MM.1S (cell line): ENCODE measurements at regions not wholly inside any gene's neighbourhood (a gene's known extent, or its start where the extent isn't known, plus 50 kb on each side); places are given as distances from the start of the nearest gene placed in this dataset.

Experiments
- DNase-seq: peaks from one replicate; pipeline ENCODE4 v3.0.0-alpha.2; 2015
- H2AFZ ChIP-seq: fragments of 300-600 bp; sonication (generic); 2 replicates; pipeline ENCODE4 v1.6.0; 2016; ENCODE audit warnings: antibody characterized with exemption, low read length
- H3F3A ChIP-seq: fragments of 300-600 bp; sonication (generic); 2 replicates; pipeline ENCODE4 v1.6.1; 2016; ENCODE audit warnings: mild to moderate bottlenecking, antibody characterized with exemption, low read length, moderate library complexity, mixed read lengths; ENCODE audit not compliant: insufficient read depth
- H3K27ac ChIP-seq: fragments of 300-600 bp; sonication (generic); 2 replicates; pipeline ENCODE4 v1.5.1; 2016; ENCODE audit warnings: mild to moderate bottlenecking, low read length
- H3K27me3 ChIP-seq: fragments of 300-600 bp; sonication (generic); replicated peaks from 2 replicates; pipeline ENCODE4 v1.6.0; 2016; ENCODE audit warnings: low read length; ENCODE audit not compliant: insufficient read depth
- H3K36me3 ChIP-seq: fragments of 300-600 bp; sonication (generic); replicated peaks from 2 replicates; pipeline ENCODE4 v1.6.1; 2016; ENCODE audit warnings: mild to moderate bottlenecking, low read length, mixed read lengths; ENCODE audit not compliant: insufficient read depth
- H3K4me1 ChIP-seq: fragments of 300-600 bp; sonication (generic); 2 replicates; pipeline ENCODE4 v1.6.1; 2016; ENCODE audit warnings: low read length, mixed read lengths
- H3K4me2 ChIP-seq: fragments of 300-600 bp; sonication (generic); 2 replicates; pipeline ENCODE4 v1.6.0; 2016; ENCODE audit warnings: low read depth, low read length
- H3K4me3 ChIP-seq: fragments of 300-600 bp; sonication (generic); 2 replicates; pipeline ENCODE4 v1.5.1; 2016; ENCODE audit warnings: low read length, mixed read lengths
- H3K79me2 ChIP-seq: fragments of 300-600 bp; sonication (generic); 2 replicates; pipeline ENCODE4 v1.6.1; 2016; ENCODE audit warnings: mixed run types, low read length, mixed read lengths
- H3K9ac ChIP-seq: fragments of 300-600 bp; sonication (generic); 2 replicates; pipeline ENCODE4 v1.6.1; 2016; ENCODE audit warnings: low read length, mixed read lengths
- H3K9me2 ChIP-seq: fragments of 300-600 bp; sonication (generic); replicated peaks from 2 replicates; pipeline ENCODE4 v1.6.1; 2016; ENCODE audit warnings: mild to moderate bottlenecking, low read length, mixed read lengths; ENCODE audit not compliant: insufficient read depth
- H3K9me3 ChIP-seq: fragments of 300-600 bp; sonication (generic); replicated peaks from 2 replicates; pipeline ENCODE4 v1.6.1; 2016; ENCODE audit warnings: mild to moderate bottlenecking, low read length, mixed read lengths; ENCODE audit not compliant: insufficient read depth
- H4K20me1 ChIP-seq: fragments of 300-600 bp; sonication (generic); 2 replicates; pipeline ENCODE4 v1.6.1; 2016; ENCODE audit warnings: mild to moderate bottlenecking, low read length, moderate library complexity, mixed read lengths; ENCODE audit not compliant: insufficient read depth
- EZH2 ChIP-seq: fragments of 300-600 bp; sonication (generic); optimal IDR thresholded peaks from 2 replicates; pipeline ENCODE3; 2017; ENCODE audit warnings: low read depth, mild to moderate bottlenecking, antibody characterized with exemption, low read length, mixed read lengths
- EZH2phosphoT487 ChIP-seq: fragments of 300-600 bp; sonication (generic); IDR thresholded peaks from 2 replicates; pipeline ENCODE4 v1.6.1; 2018; ENCODE audit warnings: antibody characterized with exemption, low read length
- TF ChIP-seq, protein P1 (sequence below): fragments of 300-600 bp; sonication (generic); IDR thresholded peaks from 2 replicates; pipeline ENCODE4 v1.5.1; 2016; ENCODE audit warnings: antibody characterized with exemption, low read length, mixed read lengths

DNA sequence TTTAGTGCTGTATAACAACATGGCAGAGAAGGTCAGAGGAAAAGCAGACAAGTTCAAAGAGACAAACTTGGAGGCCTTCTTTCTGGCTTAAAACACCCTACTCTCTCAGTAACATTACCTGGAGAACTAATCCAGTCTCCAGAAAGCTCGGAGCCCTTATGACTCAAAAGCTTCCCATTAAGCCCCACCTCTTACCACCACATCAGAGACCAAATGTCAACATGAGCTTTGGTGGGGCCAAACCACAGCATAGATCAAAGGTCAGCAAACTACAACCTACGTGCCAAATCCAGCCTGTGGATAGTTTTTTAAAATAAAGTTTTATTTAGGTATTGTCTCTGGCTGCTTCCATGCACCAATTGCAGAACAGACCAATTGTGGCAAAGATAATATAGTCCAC is 589.9 kb downstream of the DNAH5 start:
- TF ChIP-seq, protein P1, sequence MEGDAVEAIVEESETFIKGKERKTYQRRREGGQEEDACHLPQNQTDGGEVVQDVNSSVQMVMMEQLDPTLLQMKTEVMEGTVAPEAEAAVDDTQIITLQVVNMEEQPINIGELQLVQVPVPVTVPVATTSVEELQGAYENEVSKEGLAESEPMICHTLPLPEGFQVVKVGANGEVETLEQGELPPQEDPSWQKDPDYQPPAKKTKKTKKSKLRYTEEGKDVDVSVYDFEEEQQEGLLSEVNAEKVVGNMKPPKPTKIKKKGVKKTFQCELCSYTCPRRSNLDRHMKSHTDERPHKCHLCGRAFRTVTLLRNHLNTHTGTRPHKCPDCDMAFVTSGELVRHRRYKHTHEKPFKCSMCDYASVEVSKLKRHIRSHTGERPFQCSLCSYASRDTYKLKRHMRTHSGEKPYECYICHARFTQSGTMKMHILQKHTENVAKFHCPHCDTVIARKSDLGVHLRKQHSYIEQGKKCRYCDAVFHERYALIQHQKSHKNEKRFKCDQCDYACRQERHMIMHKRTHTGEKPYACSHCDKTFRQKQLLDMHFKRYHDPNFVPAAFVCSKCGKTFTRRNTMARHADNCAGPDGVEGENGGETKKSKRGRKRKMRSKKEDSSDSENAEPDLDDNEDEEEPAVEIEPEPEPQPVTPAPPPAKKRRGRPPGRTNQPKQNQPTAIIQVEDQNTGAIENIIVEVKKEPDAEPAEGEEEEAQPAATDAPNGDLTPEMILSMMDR = no peak
- no peak for TF ChIP-seq EZH2phosphoT487
- TF ChIP-seq EZH2 = no peak
- H3K36me3 ChIP-seq = no peaks in the 10 kb centered on the region
- H3K9me3 ChIP-seq = no peaks in the 10 kb centered on the region
- H3K4me2 ChIP-seq = no peak overlapping the region
- no peaks in the 10 kb centered on the region for H3K27me3 ChIP-seq
- H3K9ac ChIP-seq = no peak overlapping the region
- H3K9me2 ChIP-seq = no peaks in the 10 kb centered on the region
- no peak for DNase-seq
- H3K4me3 ChIP-seq = no peak overlapping the region
- H2AFZ ChIP-seq = no peak overlapping the region
- H3K79me2 ChIP-seq = no peaks in the 10 kb centered on the region
- no peaks in the 10 kb centered on the region for H4K20me1 ChIP-seq
- H3F3A ChIP-seq = no peaks in the 10 kb centered on the region
- H3K4me1 ChIP-seq = no peaks in the 10 kb centered on the region
- no peak overlapping the region for H3K27ac ChIP-seq

DNA sequence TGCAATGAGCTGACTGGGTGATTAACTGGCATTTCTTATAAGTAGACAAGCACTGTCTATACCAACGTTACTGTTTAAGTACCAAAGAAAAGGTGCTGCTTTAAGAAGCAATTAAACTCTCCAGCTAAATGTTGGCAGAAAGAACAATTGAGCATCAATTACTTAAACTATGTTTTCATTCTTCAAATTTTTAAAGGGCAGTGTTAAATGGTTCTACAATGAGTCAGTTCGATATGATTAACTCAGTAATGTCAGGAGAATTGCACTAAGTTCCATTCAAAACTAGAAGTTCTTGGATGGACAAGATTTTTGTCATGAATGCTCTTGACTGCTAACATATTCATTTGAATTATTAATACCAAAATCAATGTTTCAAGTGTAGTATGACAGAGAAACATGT is 593.7 kb downstream of the DNAH5 start:
- no peak overlapping the region for H3K4me2 ChIP-seq
- H3K27me3 ChIP-seq = no peaks in the 10 kb centered on the region
- H3K36me3 ChIP-seq = no peaks in the 10 kb centered on the region
- no peaks in the 10 kb centered on the region for H3K9me2 ChIP-seq
- H3K4me3 ChIP-seq = no peak overlapping the region
- H3K4me1 ChIP-seq = no peaks in the 10 kb centered on the region
- no peaks in the 10 kb centered on the region for H3K9me3 ChIP-seq
- no peak overlapping the region for H3K9ac ChIP-seq
- no peak overlapping the region for H3K27ac ChIP-seq
- TF ChIP-seq, protein P1 = no peak
- TF ChIP-seq EZH2phosphoT487 = no peak
- TF ChIP-seq EZH2 = no peak
- no peaks in the 10 kb centered on the region for H3K79me2 ChIP-seq
- H4K20me1 ChIP-seq = no peaks in the 10 kb centered on the region
- no peak overlapping the region for H2AFZ ChIP-seq
- H3F3A ChIP-seq = no peaks in the 10 kb centered on the region
- no peak for DNase-seq

DNA sequence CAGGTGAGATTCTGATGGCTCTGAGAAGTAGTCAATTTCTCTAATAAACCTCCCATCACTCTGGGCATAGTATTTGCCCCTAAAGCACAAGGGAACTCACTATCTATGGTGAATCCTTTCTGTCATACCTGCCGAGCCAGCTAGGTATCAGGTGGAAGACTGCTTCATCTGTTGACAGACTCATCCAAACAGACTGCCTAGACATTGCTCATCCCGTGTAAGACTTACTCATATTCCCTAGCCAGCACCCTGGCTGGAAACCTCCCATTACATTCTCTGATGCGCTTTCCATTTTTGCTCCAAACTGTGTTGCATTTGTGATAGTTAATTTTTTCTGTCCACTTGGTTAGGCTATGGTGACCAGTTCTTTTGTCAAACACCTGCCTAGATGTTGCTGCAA is 595.9 kb downstream of the DNAH5 start:
- TF ChIP-seq, protein P1 = no peak
- TF ChIP-seq EZH2phosphoT487 = no peak
- no peak for TF ChIP-seq EZH2
- no peaks in the 10 kb centered on the region for H3K4me1 ChIP-seq
- H4K20me1 ChIP-seq = no peaks in the 10 kb centered on the region
- no peak overlapping the region for H3K4me2 ChIP-seq
- H3K9me2 ChIP-seq = no peaks in the 10 kb centered on the region
- no peak overlapping the region for H3K4me3 ChIP-seq
- no peaks in the 10 kb centered on the region for H3K9me3 ChIP-seq
- H3F3A ChIP-seq = no peaks in the 10 kb centered on the region
- no peak overlapping the region for H3K27ac ChIP-seq
- no peak for DNase-seq
- H3K9ac ChIP-seq = no peak overlapping the region
- no peaks in the 10 kb centered on the region for H3K27me3 ChIP-seq
- H3K79me2 ChIP-seq = no peaks in the 10 kb centered on the region
- no peak overlapping the region for H2AFZ ChIP-seq
- no peaks in the 10 kb centered on the region for H3K36me3 ChIP-seq

- no peak overlapping the region for H2AFZ ChIP-seq
- no peaks in the 10 kb centered on the region for H3K27me3 ChIP-seq
- no peak for DNase-seq
- no peak overlapping the region for H3K4me2 ChIP-seq
- H3K9ac ChIP-seq = no peak overlapping the region
- H3K4me1 ChIP-seq = no peaks in the 10 kb centered on the region
- no peak overlapping the region for H3K27ac ChIP-seq
- no peaks in the 10 kb centered on the region for H3F3A ChIP-seq
- H3K36me3 ChIP-seq = no peaks in the 10 kb centered on the region
- no peaks in the 10 kb centered on the region for H3K9me2 ChIP-seq
- H3K9me3 ChIP-seq = no peaks in the 10 kb centered on the region
- no peaks in the 10 kb centered on the region for H3K79me2 ChIP-seq
- TF ChIP-seq EZH2phosphoT487 = no peak
- no peak overlapping the region for H3K4me3 ChIP-seq
- no peaks in the 10 kb centered on the region for H4K20me1 ChIP-seq
Observed at GRCh38 chr5:13346401-13346800, 598.1 kb downstream of the DNAH5 start.
